GM23338 (cell line): ENCODE measurements at regions not wholly inside any gene's neighbourhood (a gene's known extent, or its start where the extent isn't known, plus 50 kb on each side); places are given as distances from the start of the nearest gene placed in this dataset.

Experiments
- ATAC-seq: fragments of 200-7000 bp; cut with Tn5 transposase; 3 replicates; pipeline ENCODE4 v1.9.1; 2020
- DNase-seq: peaks from one replicate; pipeline ENCODE4 v3.0.0-alpha.2; 2015; ENCODE audit warnings: low spot score
- H2AFZ ChIP-seq: fragments of 200-600 bp; sonication (generic); 2 replicates; pipeline ENCODE4 v1.8.0; 2016; ENCODE audit warnings: antibody characterized with exemption, mild to moderate bottlenecking, moderate library complexity
- H3F3A ChIP-seq: fragments of 200-600 bp; sonication (generic); replicated peaks from 2 replicates; pipeline ENCODE4 v1.8.0; 2017; ENCODE audit warnings: antibody characterized with exemption, mixed run types, low read depth
- H3K27ac ChIP-seq: fragments of 200-600 bp; sonication (generic); 2 replicates; pipeline ENCODE4 v1.6.1; 2016; ENCODE audit warnings: low read depth
- H3K27me3 ChIP-seq: fragments of 200-600 bp; sonication (generic); 2 replicates; pipeline ENCODE4 v1.8.0; 2016; ENCODE audit warnings: mild to moderate bottlenecking, mixed run types, moderate library complexity; ENCODE audit not compliant: insufficient read depth
- H3K36me3 ChIP-seq: fragments of 200-600 bp; sonication (generic); 2 replicates; pipeline ENCODE4 v1.8.0; 2016; ENCODE audit warnings: mild to moderate bottlenecking; ENCODE audit not compliant: insufficient read depth
- H3K4me1 ChIP-seq: fragments of 200-600 bp; sonication (generic); 2 replicates; pipeline ENCODE4 v1.8.0; 2016; ENCODE audit warnings: mild to moderate bottlenecking, moderate library complexity; ENCODE audit not compliant: insufficient read depth
- H3K4me2 ChIP-seq: fragments of 200-600 bp; sonication (generic); 2 replicates; pipeline ENCODE4 v1.7.1; 2017; ENCODE audit warnings: mixed run types
- H3K4me3 ChIP-seq: fragments of 200-600 bp; sonication (generic); 2 replicates; pipeline ENCODE4 v1.6.1; 2016; ENCODE audit warnings: mixed run types
- H3K79me2 ChIP-seq: fragments of 200-600 bp; sonication (generic); replicated peaks from 2 replicates; pipeline ENCODE4 v1.8.0; 2017; ENCODE audit warnings: mild to moderate bottlenecking; ENCODE audit not compliant: insufficient read depth
- H3K9me2 ChIP-seq: fragments of 200-600 bp; sonication (generic); 2 replicates; pipeline ENCODE4 v1.8.0; 2017; ENCODE audit not compliant: insufficient read depth
- H4K20me1 ChIP-seq: fragments of 200-600 bp; sonication (generic); replicated peaks from 2 replicates; pipeline ENCODE4 v1.8.0; 2017; ENCODE audit warnings: mild to moderate bottlenecking; ENCODE audit not compliant: insufficient read depth
- H3K27ac Mint-ChIP-seq: 2 replicates; pipeline ENCODE4 v1.8.0; 2020; ENCODE audit warnings: inconsistent platforms, mild to moderate bottlenecking, moderate library complexity, mixed read lengths
- H3K27me3 Mint-ChIP-seq: 3 replicates; pipeline ENCODE4 v1.8.0; 2022; ENCODE audit warnings: low read depth, mild to moderate bottlenecking, moderate library complexity, mixed read lengths, inconsistent platforms; ENCODE audit not compliant: insufficient read depth, poor library complexity
- H3K36me3 Mint-ChIP-seq: 3 replicates; pipeline ENCODE4 v1.8.0; 2021; ENCODE audit warnings: low read depth, mild to moderate bottlenecking, inconsistent platforms, moderate library complexity, mixed read lengths
- H3K4me1 Mint-ChIP-seq: 3 replicates; pipeline ENCODE4 v1.8.0; 2020; ENCODE audit warnings: mild to moderate bottlenecking, inconsistent platforms, mixed read lengths
- H3K4me3 Mint-ChIP-seq: 3 replicates; pipeline ENCODE4 v1.8.0; 2021; ENCODE audit warnings: moderate library complexity, mild to moderate bottlenecking, inconsistent platforms, mixed read lengths
- H3K9me3 Mint-ChIP-seq: 3 replicates; pipeline ENCODE4 v1.8.0; 2020; ENCODE audit warnings: moderate library complexity, mild to moderate bottlenecking, inconsistent platforms, mixed read lengths
- CREB1 ChIP-seq: fragments of 250-450 bp; sonication (Bioruptor Pico); IDR thresholded peaks from 2 replicates; pipeline ENCODE4 v1.5.0; 2020; ENCODE audit warnings: low read depth, mild to moderate bottlenecking, moderate library complexity
- ETS1 ChIP-seq: IDR thresholded peaks from 2 replicates; pipeline ENCODE4 v1.6.1; 2016; ENCODE audit warnings: antibody characterized with exemption
- EZH2 ChIP-seq: fragments of 200-600 bp; sonication (generic); IDR thresholded peaks from one replicate; pipeline ENCODE4 v1.8.0; 2017; ENCODE audit warnings: antibody characterized with exemption, mild to moderate bottlenecking, low read depth; ENCODE audit not compliant: unreplicated experiment
- EZH2phosphoT487 ChIP-seq: fragments of 200-600 bp; sonication (generic); IDR thresholded peaks from one replicate; pipeline ENCODE4 v1.8.1; 2018; ENCODE audit warnings: antibody characterized with exemption; ENCODE audit not compliant: unreplicated experiment
- JUNB ChIP-seq: IDR thresholded peaks from one replicate; pipeline ENCODE4 v1.6.1; 2016; ENCODE audit warnings: antibody characterized with exemption; ENCODE audit not compliant: unreplicated experiment
- NANOG ChIP-seq: IDR thresholded peaks from 2 replicates; pipeline ENCODE4 v1.6.1; 2016; ENCODE audit warnings: antibody characterized with exemption, borderline replicate concordance
- POLR2AphosphoS5 ChIP-seq: IDR thresholded peaks from 2 replicates; pipeline ENCODE4 v1.6.1; 2016; ENCODE audit warnings: antibody characterized with exemption, low read depth
- STAT1 ChIP-seq: IDR thresholded peaks from one replicate; pipeline ENCODE4 v1.6.1; 2016; ENCODE audit warnings: antibody characterized with exemption; ENCODE audit not compliant: unreplicated experiment
- ZNF114 ChIP-seq: fragments of 250-450 bp; sonication (Bioruptor Pico); IDR thresholded peaks from 2 replicates; pipeline ENCODE4 v1.5.0; 2020; ENCODE audit warnings: mild to moderate bottlenecking, moderate library complexity
- ZNF331 ChIP-seq: fragments of 250-450 bp; sonication (Bioruptor Pico); IDR thresholded peaks from 2 replicates; pipeline ENCODE4 v1.5.0; 2020; ENCODE audit warnings: low read depth, mild to moderate bottlenecking, moderate library complexity
- TF ChIP-seq, protein P1 (sequence below), 2 experiments: fragments of 200-600 bp in 1 of 2; sonication (generic) in 1 of 2; conservative IDR thresholded peaks; 2 replicates each; pipeline versions ENCODE4 v1.5.1 to v1.6.1; 2016 to 2017; ENCODE audit warnings: antibody characterized with exemption in 2 of 2, low read depth in 2 of 2, mild to moderate bottlenecking in 2 of 2, moderate library complexity in 1 of 2
- TF ChIP-seq, protein P2 (sequence below): IDR thresholded peaks from one replicate; pipeline ENCODE4 v1.6.1; 2018; ENCODE audit warnings: antibody characterized with exemption; ENCODE audit not compliant: unreplicated experiment
- TF ChIP-seq, protein P3 (sequence below): fragments of 250-450 bp; sonication (Bioruptor Pico); IDR thresholded peaks from 2 replicates; pipeline ENCODE4 v1.5.0; 2020; ENCODE audit warnings: mild to moderate bottlenecking, moderate library complexity

DNA sequence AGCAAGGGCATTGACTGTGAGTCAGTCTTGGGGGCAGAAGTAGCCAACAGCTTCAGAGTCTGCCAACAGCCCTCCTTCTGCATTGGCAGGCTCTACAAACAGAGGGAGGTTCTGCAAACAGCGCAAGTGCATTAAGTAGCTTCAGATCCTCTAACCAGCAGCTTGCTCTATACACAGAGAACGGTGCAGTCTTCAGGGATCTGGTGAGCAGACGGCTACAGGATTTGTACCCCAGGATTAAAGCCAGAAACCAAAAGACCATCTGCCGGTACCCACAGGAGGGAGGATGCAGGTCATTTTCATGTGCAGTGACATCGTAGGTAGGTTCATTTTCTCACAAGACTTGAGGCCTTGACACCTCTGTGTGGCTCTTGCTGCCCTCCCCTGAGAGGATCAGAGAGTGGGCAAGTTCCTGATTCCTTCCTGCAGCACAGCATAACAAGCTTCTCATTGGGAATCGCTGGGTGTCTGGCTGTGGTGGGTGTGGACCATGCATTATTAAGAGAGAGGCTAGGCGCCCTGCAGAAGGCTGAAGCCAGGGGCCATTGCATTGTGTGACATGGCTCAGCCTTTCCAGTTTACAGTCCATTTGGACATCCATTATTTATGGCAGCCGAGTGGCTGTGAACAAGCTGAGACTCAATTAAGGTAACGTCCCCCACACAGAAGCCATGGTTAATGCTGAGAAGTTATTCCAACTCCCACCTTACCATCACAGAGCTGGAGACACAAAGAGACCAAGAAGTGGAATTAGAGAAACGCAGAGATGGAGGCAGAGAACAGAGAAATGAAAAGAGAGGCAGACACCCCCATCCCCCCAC is 250.0 kb downstream of the LRFN2 start:
- TF ChIP-seq ZNF114 (CRISPR knock-in tag) (no peak), CREB1 (CRISPR knock-in tag) (no peak), EZH2 (no peak), NANOG (no peak), POLR2AphosphoS5 (no peak), JUNB (no peak), ZNF331 (no peak), STAT1 (no peak), ETS1 (no peak), EZH2phosphoT487 (no peak)
- TF ChIP-seq, protein P1, sequence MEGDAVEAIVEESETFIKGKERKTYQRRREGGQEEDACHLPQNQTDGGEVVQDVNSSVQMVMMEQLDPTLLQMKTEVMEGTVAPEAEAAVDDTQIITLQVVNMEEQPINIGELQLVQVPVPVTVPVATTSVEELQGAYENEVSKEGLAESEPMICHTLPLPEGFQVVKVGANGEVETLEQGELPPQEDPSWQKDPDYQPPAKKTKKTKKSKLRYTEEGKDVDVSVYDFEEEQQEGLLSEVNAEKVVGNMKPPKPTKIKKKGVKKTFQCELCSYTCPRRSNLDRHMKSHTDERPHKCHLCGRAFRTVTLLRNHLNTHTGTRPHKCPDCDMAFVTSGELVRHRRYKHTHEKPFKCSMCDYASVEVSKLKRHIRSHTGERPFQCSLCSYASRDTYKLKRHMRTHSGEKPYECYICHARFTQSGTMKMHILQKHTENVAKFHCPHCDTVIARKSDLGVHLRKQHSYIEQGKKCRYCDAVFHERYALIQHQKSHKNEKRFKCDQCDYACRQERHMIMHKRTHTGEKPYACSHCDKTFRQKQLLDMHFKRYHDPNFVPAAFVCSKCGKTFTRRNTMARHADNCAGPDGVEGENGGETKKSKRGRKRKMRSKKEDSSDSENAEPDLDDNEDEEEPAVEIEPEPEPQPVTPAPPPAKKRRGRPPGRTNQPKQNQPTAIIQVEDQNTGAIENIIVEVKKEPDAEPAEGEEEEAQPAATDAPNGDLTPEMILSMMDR (conservative IDR thresholded peaks at IDR 0.05; ENCODE audit: low read depth in 2 of 2): no peak
- TF ChIP-seq, protein P2, sequence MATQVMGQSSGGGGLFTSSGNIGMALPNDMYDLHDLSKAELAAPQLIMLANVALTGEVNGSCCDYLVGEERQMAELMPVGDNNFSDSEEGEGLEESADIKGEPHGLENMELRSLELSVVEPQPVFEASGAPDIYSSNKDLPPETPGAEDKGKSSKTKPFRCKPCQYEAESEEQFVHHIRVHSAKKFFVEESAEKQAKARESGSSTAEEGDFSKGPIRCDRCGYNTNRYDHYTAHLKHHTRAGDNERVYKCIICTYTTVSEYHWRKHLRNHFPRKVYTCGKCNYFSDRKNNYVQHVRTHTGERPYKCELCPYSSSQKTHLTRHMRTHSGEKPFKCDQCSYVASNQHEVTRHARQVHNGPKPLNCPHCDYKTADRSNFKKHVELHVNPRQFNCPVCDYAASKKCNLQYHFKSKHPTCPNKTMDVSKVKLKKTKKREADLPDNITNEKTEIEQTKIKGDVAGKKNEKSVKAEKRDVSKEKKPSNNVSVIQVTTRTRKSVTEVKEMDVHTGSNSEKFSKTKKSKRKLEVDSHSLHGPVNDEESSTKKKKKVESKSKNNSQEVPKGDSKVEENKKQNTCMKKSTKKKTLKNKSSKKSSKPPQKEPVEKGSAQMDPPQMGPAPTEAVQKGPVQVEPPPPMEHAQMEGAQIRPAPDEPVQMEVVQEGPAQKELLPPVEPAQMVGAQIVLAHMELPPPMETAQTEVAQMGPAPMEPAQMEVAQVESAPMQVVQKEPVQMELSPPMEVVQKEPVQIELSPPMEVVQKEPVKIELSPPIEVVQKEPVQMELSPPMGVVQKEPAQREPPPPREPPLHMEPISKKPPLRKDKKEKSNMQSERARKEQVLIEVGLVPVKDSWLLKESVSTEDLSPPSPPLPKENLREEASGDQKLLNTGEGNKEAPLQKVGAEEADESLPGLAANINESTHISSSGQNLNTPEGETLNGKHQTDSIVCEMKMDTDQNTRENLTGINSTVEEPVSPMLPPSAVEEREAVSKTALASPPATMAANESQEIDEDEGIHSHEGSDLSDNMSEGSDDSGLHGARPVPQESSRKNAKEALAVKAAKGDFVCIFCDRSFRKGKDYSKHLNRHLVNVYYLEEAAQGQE: no peak
- TF ChIP-seq, protein P3, sequence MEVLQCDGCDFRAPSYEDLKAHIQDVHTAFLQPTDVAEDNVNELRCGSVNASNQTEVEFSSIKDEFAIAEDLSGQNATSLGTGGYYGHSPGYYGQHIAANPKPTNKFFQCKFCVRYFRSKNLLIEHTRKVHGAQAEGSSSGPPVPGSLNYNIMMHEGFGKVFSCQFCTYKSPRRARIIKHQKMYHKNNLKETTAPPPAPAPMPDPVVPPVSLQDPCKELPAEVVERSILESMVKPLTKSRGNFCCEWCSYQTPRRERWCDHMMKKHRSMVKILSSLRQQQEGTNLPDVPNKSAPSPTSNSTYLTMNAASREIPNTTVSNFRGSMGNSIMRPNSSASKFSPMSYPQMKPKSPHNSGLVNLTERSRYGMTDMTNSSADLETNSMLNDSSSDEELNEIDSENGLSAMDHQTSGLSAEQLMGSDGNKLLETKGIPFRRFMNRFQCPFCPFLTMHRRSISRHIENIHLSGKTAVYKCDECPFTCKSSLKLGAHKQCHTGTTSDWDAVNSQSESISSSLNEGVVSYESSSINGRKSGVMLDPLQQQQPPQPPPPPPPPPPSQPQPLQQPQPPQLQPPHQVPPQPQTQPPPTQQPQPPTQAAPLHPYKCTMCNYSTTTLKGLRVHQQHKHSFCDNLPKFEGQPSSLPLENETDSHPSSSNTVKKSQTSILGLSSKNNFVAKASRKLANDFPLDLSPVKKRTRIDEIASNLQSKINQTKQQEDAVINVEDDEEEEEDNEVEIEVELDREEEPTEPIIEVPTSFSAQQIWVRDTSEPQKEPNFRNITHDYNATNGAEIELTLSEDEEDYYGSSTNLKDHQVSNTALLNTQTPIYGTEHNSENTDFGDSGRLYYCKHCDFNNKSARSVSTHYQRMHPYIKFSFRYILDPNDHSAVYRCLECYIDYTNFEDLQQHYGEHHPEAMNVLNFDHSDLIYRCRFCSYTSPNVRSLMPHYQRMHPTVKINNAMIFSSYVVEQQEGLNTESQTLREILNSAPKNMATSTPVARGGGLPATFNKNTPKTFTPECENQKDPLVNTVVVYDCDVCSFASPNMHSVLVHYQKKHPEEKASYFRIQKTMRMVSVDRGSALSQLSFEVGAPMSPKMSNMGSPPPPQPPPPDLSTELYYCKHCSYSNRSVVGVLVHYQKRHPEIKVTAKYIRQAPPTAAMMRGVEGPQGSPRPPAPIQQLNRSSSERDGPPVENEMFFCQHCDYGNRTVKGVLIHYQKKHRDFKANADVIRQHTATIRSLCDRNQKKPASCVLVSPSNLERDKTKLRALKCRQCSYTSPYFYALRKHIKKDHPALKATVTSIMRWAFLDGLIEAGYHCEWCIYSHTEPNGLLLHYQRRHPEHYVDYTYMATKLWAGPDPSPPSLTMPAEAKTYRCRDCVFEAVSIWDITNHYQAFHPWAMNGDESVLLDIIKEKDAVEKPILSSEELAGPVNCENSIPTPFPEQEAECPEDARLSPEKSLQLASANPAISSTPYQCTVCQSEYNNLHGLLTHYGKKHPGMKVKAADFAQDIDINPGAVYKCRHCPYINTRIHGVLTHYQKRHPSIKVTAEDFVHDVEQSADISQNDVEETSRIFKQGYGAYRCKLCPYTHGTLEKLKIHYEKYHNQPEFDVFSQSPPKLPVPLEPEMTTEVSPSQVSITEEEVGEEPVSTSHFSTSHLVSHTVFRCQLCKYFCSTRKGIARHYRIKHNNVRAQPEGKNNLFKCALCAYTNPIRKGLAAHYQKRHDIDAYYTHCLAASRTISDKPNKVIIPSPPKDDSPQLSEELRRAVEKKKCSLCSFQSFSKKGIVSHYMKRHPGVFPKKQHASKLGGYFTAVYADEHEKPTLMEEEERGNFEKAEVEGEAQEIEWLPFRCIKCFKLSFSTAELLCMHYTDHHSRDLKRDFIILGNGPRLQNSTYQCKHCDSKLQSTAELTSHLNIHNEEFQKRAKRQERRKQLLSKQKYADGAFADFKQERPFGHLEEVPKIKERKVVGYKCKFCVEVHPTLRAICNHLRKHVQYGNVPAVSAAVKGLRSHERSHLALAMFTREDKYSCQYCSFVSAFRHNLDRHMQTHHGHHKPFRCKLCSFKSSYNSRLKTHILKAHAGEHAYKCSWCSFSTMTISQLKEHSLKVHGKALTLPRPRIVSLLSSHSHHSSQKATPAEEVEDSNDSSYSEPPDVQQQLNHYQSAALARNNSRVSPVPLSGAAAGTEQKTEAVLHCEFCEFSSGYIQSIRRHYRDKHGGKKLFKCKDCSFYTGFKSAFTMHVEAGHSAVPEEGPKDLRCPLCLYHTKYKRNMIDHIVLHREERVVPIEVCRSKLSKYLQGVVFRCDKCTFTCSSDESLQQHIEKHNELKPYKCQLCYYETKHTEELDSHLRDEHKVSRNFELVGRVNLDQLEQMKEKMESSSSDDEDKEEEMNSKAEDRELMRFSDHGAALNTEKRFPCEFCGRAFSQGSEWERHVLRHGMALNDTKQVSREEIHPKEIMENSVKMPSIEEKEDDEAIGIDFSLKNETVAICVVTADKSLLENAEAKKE (CRISPR knock-in tag): no peak
- no peaks in the 10 kb centered on the region for H3K9me3 Mint-ChIP-seq
- Histone ChIP-seq H3K4me3 (no peak overlapping the region), H3K36me3 (no peaks in the 10 kb centered on the region), H2AFZ (no peak overlapping the region), H3K79me2 (no peaks in the 10 kb centered on the region), H3F3A (no peaks in the 10 kb centered on the region), H3K9me2 (peaks cover 8% of the 10 kb centered on the region), H4K20me1 (no peaks in the 10 kb centered on the region), H3K4me2 (no peak overlapping the region), H3K27me3 (no peaks in the 10 kb centered on the region), H3K4me1 (peaks cover 16% of the 10 kb centered on the region; the same call in 1 of the 2 replicates), H3K27ac (no peak overlapping the region)
- DNase-seq: no peak
- no peak overlapping the region for H3K4me3 Mint-ChIP-seq
- H3K27me3 Mint-ChIP-seq: peaks cover 10% of the 10 kb centered on the region
- H3K36me3 Mint-ChIP-seq: no peaks in the 10 kb centered on the region; the same call in 2 of the 3 replicates
- no peak overlapping the region for H3K27ac Mint-ChIP-seq
- peaks cover 37% of the 10 kb centered on the region for H3K4me1 Mint-ChIP-seq
- no peak for ATAC-seq
